GM18519 (cell line): ENCODE measurements at regions not wholly inside any gene's neighbourhood (a gene's known extent, or its start where the extent isn't known, plus 50 kb on each side); places are given as distances from the start of the nearest gene placed in this dataset.

Source experiments
- ATAC-seq: cut with Tn5 transposase; IDR thresholded peaks from one replicate; pipeline ENCODE4 v1.9.1; 2021; ENCODE audit warnings: mild to moderate bottlenecking, moderate library complexity; ENCODE audit not compliant: unreplicated experiment, low FRiP score

DNA sequence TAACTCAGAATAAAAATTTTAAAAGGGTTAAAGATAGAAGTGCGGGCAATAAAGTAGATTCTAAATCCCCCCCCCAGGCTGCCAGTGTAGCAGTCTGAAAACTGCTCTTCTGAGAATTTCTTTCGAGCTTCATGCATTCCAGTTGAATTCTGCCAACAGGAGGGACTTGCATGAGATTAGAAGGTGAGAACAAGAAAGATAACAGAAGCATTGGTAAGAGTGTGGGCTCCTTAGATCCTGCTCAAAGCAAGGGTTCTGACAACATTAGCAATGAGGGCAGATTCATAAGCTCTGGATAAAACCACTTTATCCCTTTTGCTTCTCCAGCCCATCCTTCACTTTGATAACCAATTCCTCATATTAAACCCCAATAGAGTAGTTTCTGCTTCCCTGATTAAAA is 235.9 kb upstream of the CDH6 start:
- ATAC-seq: no peak

DNA sequence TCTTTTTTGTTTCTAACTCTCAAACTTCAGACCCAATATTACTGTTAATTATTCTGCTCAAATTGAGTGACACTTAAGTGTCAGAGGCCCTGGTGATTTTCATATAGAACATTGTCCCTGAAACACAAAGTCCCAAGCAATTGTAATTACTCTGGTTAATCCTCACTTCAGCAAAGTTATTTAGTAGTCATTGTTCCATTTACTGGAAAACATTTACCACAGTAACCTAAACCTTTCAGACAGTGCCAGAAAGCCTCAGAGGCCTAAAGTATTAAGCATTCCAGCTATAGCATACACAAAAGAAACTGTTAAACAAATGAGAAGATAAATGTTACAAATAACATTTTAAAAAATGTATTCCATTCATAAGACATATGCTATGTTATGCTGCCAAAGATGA is 237.2 kb upstream of the CDH6 start:
- ATAC-seq: no peak

DNA sequence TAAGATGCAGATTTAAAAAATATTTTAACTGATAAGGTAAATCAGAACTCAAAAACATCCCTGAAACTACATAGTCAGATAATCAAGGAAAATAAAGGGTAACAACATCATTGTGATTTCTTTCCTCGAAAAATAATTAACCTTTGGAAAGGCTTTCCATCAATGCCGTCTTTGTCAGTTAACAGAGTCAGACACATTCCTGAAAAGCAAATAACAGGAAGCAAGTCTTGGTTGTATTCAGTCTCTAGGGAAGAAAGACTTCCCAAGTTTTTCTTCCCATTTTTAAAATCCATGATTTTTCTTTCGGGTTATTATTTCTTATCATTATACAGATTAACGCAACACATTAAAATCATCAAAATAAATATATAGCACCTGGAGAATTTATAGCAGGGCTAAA is 256.4 kb upstream of the CDH6 start:
- no peak for ATAC-seq

DNA sequence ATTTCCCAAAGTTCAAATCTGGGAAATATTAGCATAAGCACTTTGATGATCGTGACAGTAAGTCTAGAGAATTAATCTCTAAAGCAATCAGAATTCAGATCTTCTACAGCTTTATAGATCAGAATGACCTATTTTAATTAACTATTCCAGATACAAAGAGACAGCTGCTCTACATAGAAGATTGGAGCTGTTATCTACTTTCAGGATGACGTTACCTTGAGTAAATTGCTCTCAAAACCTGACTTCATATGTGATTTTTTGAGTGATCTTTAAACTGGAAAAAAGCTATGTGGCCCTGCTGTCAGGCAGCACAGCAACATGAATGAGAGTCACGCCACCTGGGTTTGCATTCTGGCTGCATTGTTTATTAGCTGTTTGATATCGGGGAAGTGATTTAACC is 259.9 kb upstream of the CDH6 start:
- no peak for ATAC-seq

DNA sequence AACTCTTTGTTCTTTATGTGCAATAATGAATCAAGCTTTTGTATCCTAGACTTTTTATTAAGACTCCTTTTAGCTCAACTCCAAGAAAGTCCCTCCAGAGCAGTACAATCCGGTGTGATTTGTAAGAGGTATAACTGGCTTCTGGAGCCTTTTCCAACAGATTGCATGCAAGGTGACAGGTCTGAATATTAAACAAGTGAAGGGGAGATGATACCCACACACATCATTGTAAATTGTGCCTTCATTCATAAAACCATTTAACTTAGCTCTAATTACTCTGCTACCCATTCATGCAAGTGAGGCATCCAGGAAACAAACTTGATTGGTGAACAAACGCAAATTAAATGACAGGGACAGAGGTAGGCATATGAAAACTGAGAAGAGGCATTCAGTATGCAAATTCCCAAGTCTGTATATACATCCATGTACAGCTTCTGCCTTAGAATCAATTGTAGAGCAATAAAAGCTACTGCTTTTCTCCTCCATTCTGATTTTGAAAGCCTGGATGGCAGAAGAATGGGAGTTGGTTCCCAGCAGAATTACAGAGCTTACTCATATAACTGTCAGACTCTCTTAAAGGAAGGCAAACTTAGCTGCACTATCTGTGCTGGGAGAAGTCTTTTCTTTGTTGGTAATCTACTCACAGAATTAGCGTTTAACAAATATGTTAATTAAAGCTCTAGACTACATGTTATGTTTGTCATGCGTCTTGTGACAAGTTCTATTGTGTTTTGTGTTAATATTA is 261.0 kb upstream of the CDH6 start:
- no peak for ATAC-seq

DNA sequence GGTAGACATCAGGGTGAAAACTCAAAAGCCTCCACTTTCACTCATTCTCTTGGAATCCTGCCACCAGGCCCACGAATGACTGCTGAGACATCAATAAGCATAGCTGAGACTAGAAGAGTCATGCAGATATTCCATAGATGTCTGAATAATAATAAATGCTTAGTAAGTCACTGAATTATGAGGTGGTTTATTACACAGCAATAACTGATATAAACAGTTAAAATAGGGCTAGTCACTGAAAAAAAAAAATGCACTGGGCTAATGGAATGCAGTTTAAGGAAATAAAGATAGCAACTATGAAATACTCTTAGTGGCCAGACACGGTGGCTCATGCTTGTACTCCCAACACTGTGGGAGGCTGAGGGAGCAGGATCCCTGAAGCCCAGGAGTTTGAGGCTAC is 262.8 kb upstream of the CDH6 start:
- no peak for ATAC-seq

DNA sequence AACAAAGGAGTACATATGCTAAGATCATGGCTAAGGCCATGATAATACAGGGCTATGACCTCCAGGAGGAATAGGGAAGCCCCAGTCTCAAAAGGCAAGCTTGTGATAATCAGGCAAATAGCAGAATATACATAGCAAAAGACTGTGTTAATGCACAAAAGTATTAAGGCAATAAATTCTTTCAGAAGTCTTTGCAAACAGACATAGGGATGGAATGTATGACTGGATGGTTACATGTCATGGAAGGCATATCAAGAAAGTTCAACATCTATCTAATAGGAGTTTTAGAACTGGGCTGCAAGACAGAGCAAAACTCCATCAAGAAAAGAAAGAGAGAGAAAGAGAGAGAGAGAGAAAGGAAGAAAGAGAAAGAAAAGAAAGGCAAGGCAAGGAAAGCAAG is 264.5 kb upstream of the CDH6 start:
- ATAC-seq: no peak

DNA sequence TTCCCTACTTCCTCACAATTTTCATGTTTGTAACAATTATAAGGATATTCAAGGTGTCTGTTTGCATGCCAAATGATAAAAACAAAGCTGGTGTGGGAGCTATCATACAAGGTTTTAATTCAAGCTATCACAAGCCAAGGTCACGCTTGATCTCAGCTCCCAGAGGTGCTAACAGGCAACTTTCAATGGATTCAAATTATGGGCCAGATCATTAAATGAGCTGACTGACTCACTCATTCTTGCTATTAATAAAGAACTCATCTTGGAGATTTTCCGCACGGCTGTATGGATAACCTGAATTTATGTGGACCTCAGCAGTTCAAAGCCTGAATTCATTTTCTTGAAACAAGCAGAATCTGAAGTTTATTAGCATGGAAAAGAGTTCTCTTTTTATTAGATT is 267.3 kb upstream of the CDH6 start:
- no peak for ATAC-seq

DNA sequence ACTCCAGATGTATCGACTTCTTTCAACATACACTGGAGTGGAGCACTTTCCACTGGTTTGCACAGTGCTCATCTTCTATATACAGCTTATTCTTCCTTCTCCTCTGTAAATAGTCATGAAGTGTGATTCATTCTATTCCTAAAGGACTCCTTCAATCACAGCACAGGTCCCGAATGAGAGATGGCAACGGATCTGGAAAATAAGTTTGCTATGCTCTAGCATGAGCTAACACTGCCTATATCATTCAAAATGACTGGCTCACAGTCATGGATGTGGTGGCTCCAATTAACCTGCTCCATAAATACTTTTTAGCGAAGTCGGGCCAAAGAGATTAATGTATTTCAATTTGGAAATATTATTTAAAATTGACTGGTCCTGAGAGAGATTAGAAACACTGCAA is 272.1 kb upstream of the CDH6 start:
- ATAC-seq: no peak

DNA sequence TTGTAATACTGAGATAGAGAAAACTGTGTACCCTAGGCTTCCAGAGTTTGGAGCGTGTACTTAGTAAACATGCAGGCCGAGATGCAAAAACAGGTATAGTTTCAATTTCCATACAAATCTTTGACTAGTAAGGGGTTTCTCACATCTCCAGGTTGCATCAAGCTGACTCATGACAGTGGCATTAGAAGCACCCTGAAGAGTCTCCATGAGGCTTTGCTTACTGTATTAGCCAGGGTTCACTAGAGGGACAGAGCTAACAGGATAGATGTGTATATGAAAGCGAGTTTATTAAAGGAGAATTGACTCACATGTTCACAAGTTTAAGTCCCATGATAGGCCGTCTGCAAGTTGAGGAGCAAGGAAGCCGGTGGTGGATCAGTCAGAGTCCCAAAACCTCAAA is 275.3 kb upstream of the CDH6 start:
- ATAC-seq: no peak

DNA sequence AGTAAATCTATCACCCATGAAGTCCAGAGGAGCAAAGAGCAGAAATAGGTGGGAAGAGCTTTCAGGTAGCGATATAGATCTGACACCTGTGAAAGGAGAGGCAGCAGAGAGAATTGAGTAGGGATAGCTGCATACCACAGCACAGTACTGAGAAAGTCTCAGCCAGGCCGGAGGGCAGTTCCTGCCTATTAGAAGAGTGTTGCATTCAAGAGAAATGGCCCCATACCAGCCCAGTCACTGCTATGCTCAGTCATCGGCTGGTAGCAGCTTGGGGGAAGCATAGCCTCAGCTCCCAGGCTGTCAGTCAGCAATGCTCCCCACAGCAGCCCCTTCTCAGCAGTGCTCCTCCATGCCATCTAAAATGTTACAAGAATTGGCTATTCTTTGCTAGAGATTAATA is 285.1 kb upstream of the CDH6 start:
- ATAC-seq: no peak

DNA sequence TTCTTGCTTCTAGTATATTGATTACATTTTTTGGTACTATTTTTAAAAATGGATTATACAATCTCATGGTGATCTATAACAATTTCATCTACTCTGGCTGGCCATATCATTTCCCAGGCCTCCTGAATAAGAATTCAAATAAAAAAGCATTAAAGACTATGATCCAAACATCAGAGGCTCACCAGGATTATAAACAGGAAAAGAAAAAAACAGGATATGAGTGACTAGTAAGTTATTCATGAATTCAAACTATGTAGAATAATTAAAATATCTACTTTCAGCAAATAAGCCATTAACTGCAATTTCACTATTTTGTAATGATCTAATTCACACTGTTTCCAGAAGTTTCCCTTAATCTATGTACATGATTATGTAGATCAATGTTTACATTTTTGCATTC is 293.1 kb upstream of the CDH6 start:
- no peak for ATAC-seq

DNA sequence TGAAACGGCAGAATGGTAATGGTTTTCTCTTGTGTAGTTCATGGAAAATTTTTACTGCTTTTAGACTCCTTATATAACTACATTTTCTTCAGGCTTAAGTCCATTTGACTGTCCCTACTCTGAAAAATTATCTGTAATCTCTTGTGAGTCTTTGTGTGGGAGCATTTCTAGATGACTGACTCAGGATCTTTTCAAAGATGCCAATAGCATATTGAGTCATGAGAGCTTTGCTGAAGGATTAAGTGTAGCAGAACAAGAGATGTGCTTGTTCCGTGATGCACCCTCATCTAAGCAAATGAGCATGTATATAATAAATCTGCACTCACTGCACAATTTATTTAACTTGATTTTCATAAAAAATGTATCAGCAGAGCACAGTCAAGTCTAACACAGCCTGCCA is 298.7 kb upstream of the CDH6 start:
- ATAC-seq: no peak

DNA sequence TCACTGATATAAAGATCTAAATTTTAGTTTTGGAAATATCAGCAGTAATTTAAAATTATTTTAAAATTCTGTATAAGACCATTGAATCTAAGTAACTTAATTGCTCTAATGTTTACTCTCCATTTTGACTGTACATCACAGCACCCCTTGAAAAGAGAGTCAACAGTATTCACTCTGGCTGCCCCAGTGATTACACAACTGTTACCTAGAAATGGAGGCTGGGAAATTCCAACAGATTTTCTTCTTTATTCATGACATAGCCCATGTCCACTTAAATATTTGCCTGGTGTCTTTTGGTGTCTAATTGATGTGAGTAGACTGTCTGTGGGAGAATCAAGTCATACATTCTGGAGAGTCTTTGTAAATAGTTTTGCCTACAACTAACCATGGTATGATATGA is 301.8 kb upstream of the CDH6 start:
- ATAC-seq: no peak

DNA sequence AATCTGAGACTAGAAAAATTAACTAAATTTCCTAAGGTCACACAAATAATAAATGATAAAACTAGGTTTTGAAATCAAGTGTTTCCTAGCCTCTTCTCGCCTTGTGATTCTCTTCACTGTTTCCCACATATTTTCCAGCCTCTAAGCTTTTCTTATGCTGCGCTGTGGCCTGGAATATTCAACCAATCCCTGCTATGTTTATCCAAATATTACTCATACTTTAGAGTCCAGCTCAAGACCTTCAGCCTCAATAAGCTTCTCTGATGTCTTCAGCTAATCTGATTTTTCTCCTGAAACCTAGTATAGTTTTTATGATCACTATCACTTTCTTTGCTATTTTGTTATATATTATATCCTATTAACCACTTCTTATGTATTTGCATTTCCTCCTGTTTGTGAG is 303.1 kb upstream of the CDH6 start:
- no peak for ATAC-seq

DNA sequence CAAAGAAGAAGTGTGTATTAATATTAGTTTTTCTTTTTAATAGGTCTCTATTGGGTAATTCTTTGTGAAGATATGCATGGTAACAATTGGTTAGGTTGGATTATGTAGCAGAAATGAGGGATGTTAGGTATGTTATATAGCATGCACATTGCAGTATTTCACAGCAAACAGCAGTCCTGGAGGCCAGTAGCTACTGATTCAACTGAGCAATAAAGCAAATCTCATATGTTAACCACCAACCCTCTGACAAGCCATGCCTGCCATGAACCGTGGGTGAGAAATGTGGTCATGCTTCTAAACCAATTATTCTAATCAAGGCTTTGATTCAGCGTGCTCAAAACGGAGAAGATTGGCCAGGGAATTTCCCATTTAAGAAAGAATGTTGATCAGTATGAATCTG is 313.0 kb upstream of the CDH6 start:
- ATAC-seq: no peak

DNA sequence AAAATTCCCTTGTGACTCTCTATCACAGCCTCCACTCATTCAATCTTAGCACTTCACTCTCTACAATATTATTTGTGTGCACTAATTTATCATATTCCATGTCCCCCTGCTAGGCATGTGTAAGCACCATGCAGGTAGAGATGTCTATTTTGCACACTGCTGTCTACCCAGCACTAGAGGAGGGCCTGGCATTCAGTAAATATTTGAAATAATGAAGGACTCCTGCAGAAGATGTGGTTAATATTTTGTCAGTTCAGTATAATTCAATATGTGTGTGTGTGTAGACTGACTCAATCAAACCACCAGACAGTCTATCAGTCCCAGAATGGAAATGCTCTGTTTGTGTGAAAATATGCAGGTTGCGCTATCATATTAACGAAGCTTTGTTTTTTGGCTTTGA is 313.6 kb upstream of the CDH6 start:
- ATAC-seq: no peak

DNA sequence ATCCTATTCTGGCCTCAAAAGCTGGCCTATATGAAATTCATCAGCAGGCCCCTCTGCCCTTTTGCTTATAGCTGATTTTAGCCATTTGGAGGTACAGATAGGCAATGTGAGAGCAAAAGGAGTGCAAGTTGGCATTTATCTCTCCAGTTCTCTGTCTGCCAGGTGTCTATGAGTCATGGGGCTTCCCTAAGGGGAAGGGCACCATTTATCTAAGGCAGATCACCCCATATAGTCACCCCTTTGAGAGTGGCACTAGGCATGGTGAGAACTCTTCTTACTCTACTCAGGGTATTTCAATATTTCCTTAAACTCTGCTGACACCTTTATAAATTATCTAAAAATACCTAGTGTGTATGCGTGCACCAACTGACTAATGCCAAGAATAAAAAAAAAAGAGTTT is 314.7 kb upstream of the CDH6 start:
- no peak for ATAC-seq

DNA sequence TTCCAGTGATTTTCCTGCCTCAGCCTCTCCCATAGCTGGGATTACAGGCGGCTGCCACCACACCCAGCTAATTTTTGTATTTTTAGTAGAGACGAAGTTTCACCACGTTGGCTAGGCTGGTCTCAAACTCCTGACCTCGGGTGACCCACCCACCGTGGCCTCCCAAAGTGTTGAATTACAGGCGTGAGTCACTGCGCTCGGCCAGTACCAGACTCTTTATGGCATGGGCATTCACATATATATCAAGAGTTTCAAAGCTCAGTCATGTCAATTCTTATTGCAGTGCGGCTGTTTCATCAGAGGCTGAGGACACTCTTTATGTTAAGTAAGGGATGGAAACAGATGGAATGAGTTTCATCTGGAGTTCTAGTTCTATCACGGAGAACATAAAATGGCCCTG is 315.2 kb upstream of the CDH6 start:
- ATAC-seq: no peak

DNA sequence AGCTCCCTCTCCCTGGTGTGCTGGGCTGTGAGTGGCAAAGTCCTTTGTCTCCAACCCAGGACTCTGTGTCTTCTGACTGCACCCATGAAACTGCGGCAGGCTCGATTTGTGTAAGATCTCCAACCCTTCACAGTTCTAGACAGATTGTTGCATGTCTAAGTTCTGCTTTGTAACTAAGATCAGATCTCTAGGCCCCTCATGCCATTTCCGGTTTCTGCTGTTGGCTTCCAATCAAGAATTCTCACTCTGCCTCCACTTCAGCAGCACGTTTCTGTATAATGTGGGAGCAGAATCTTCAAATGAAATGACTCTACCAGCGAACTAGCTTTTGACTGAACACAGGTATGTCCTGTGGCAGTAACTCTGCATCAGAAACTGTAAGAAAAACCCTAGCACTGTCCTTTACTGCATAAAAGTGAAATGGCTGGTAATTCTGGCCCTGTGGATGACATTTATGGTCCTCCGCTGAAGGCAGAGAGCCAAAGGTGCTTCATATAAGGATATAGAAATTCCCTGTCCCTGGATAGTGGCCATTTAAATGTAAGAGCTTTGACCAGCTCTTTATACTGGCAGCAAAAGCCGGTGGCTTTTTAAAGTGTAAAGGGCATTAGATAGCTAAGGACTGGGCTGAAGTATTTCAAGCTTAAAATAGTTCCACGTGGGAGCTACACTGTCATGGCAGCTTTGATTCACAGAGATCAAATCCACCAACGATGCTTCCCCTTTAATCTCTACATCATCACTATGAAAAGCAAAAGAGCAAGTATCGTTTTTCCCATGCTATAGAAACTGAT is 319.0 kb upstream of the CDH6 start:
- ATAC-seq: no peak

DNA sequence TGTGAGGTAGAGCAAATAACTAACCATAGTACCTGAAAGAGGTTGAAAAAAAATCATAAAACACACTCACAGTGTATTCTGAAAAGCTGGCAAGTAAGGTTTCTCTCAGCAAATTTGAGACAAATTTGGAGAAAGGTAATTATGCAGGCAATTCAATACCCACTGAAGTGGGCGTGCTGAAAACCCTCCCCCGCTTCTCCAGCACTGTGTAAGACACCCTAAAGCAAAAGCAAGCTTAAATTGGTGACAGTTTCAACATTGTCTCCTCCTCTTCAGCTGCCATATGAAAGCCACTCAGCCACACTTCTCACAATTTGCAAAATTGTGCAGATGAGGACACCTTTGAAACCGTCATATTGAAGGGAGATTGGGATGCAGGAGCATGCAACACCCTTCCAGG is 322.3 kb upstream of the CDH6 start:
- ATAC-seq: no peak

DNA sequence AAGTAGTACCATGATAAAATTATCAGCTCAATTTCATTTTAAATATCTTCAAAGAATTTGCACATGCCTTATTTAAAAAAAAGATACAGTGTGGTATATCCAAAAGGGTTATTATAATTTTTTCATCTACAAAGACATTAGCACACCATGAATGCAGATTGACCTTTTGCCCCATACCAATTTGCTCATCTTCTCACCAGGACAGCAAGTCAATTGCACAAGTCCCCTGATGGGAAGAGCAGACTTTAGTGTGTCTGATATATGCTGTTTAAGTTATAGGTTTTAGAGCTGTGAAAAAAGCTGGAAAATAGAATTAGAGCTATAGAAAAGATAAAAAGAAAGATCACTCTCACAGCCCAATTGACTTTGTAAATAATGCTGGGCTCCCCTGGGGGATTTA is 325.8 kb upstream of the CDH6 start:
- ATAC-seq: no peak
